Skeletal muscle satellite cell (primary cell): ENCODE measurements at regions not wholly inside any gene's neighbourhood (a gene's known extent, or its start where the extent isn't known, plus 50 kb on each side); places are given as distances from the start of the nearest gene placed in this dataset.
"Not testable (repeated sequence)": the region's sequence is repeated elsewhere in the genome, so short reads cannot be mapped to it uniquely, and the experiment has no call there.

Experiments
- H3K27me3 ChIP-seq: 2 replicates; pipeline ENCODE4 v1.7.0; 2013; ENCODE audit warnings: low read length; ENCODE audit not compliant: control insufficient read depth, insufficient read depth
- H3K36me3 ChIP-seq: 2 replicates; pipeline ENCODE4 v1.7.0; 2013; ENCODE audit warnings: mild to moderate bottlenecking, control low read depth, low read length; ENCODE audit not compliant: insufficient read depth
- H3K4me1 ChIP-seq: 2 replicates; pipeline ENCODE4 v1.7.0; 2013; ENCODE audit warnings: low read length; ENCODE audit not compliant: control insufficient read depth, insufficient read depth
- H3K4me2 ChIP-seq: 2 replicates; pipeline ENCODE4 v1.7.0; 2013; ENCODE audit warnings: mild to moderate bottlenecking, low read length
- H3K4me3 ChIP-seq: 2 replicates; pipeline ENCODE4 v1.7.0; 2013; ENCODE audit warnings: low read length
- H3K9ac ChIP-seq: 2 replicates; pipeline ENCODE4 v1.7.0; 2013; ENCODE audit warnings: mild to moderate bottlenecking, low read depth, low read length, moderate library complexity
- H3K9me3 ChIP-seq: replicated peaks from 2 replicates; pipeline ENCODE4 v1.7.0; 2013; ENCODE audit warnings: mild to moderate bottlenecking, control low read depth, low read length

DNA sequence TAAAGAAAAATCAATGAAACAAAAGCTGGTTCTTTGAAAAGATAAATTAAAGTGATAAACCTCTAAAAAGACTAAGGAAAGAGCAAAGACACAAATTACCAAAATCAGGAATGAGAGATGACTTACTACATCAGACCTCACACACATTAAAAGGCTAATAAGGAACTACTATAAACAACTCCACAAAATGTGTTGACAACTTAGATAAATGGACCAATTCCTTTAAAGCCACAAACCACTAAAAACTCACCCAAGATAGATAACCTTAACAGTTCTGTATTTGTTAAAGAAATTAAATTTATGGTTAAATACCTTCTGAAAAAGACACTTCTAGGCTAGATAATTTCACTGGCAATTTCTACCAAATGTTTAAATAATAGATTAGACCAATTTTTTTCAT lies 170.4 kb downstream of the SMAD6 start:
- H3K9me3 ChIP-seq: no peaks in the 10 kb centered on the region

DNA sequence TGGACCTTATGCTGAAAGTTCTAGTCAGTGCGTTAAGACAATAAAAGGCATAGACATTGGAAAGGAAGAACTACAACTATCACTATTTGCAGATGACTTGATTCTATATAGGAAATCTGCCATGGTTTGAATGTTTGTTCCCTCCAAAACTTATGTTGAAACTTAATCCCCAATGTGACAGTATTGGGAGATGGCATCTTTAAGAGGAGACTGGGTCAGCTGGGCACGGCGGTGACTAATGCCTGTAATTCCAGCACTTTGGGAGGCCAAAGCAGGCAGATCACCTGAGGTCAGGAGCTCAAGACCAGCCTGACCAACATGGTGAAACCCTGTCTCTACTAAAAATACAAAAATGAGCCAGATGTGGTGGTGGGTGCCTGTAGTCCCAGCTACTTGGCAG lies 171.3 kb downstream of the SMAD6 start:
- not testable (repeated sequence) for H3K4me3 ChIP-seq, H3K27me3 ChIP-seq, H3K9me3 ChIP-seq, H3K36me3 ChIP-seq, H3K9ac ChIP-seq, H3K4me2 ChIP-seq, H3K4me1 ChIP-seq

More for the DNA sequence above, 170.4 kb downstream of the SMAD6 start:
- H3K4me3 ChIP-seq: no peak overlapping the region
- no peaks in the 10 kb centered on the region for H3K27me3 ChIP-seq
- H3K4me1 ChIP-seq: no peaks in the 10 kb centered on the region
- H3K36me3 ChIP-seq: no peaks in the 10 kb centered on the region
- H3K9ac ChIP-seq: no peak overlapping the region
- no peak overlapping the region for H3K4me2 ChIP-seq

DNA sequence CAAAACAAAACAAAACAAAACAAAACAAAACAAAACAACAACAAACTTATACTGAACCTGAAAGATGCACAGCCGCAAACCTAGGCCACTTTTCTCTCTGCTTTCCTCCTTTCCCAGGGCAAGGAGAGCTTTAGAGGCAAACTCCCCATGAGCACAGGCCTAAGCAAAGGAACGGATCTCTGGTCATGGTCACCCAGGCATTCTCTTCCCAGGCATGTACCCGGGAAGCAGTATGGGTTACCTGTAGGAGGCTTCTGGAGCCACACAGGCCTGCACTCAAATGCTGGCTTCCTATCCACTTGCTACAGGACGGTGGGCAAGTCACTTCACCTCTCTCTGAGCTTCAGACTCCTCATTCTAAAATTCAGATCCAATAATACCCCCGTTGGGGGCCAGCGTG lies 171.8 kb downstream of the SMAD6 start:
- Histone ChIP-seq H3K4me1 (no peaks in the 10 kb centered on the region), H3K9ac (no peak overlapping the region), H3K4me3 (no peak overlapping the region)

DNA sequence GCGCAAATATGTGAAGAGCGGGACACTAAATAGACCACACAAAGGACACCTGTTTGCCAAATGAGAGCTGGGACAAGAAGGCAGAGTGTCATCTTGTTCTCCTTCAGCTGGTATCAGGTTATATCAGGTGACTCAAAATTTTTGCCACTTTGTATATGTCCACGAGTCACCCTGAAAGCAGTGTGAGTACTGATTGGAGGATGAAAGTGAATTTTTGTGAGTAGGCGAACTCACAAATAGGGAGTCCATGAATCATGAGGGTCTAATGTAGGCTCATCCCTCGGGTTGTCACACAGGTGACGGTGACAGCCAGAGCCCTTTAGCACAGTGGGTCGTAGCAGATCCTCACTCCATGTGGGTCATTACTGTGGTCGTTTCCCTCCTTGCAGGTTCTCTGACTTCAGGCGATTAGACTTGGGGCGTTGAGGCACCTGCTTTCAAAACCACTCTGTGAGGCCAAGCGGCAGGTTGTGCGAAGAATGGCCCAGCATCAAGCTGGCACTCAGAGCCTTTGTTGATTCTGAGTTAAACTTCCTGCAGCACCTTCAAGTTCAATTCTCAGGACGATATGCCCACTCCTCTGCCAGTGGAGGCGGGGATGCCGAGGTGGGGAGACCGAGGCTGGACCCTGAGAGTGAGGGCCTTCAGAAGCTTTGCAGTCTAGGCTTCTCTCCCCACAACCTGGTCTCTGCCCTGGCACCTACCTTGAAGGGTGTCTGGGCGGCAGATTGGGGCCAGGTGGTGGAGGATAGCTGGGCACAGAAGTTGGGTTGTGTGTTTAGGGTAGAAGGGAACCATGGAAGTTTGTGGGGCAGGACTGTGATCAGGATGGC lies 173.8 kb downstream of the SMAD6 start:
- Histone ChIP-seq H3K4me1 (no peaks in the 10 kb centered on the region), H3K9ac (no peak overlapping the region), H3K4me2 (no peak overlapping the region), H3K36me3 (no peaks in the 10 kb centered on the region), H3K9me3 (no peaks in the 10 kb centered on the region), H3K4me3 (no peak overlapping the region), H3K27me3 (no peaks in the 10 kb centered on the region)

More for the DNA sequence above, 171.8 kb downstream of the SMAD6 start:
- H3K9me3 ChIP-seq: no peaks in the 10 kb centered on the region
- no peaks in the 10 kb centered on the region for H3K27me3 ChIP-seq
- no peaks in the 10 kb centered on the region for H3K36me3 ChIP-seq
- H3K4me2 ChIP-seq: no peak overlapping the region

DNA sequence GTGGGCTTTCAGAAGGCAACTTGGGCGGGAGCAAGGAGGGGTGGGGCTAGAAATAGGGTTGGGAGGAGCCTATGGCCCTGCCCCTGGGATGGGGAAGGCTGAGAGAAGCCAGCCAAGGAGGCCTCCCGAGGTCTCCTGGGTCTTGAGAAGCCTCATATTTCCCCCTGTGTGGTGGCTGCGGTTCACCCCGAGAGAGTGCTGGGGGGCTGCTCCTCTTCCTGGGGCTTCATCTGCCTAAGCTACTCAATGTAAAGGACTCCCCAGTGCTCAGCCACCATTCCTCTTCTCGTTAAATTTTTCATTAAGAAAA lies 174.3 kb downstream of the SMAD6 start:
- no peak overlapping the region for H3K9ac ChIP-seq
- peaks cover under 1% of the 10 kb centered on the region for H3K4me1 ChIP-seq
- no peaks in the 10 kb centered on the region for H3K9me3 ChIP-seq
- no peaks in the 10 kb centered on the region for H3K27me3 ChIP-seq
- no peaks in the 10 kb centered on the region for H3K36me3 ChIP-seq
- H3K4me3 ChIP-seq: no peak overlapping the region
- H3K4me2 ChIP-seq: no peak overlapping the region

DNA sequence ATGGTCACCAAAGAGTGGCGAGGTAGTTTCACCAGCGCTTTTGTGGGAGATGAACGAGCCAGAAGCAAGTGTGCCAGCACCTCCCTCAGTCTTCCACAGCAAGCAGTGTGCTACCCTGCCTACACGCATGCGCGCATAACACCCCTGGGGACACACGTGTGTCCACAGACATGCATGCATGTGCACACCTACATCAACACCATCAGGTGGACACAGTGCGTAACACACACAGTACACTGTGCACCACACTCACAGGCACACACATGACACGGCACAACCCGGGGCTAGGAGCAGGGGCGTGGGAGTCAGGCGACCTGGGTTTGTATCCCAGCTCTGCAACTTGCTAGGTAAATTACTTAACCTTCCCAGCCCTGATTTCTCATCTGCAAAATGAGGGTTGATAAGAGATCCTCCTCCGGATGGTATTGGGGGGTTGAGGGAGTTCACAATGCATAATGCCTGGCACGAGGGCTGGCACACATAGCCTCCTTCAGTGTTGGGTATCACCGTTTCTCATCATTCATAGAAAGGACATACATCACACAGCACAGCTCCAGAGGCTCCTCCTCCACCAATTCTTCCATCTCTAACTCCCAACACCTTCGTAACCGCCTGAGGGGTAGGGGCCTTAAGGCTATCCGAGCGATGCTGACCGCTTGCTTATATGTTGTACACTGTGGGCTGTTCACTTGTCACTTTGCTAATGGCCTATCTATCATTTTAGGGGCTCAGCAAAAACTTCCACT lies 174.9 kb downstream of the SMAD6 start:
- no peak overlapping the region for H3K4me2 ChIP-seq
- H3K36me3 ChIP-seq: no peaks in the 10 kb centered on the region
- no peaks in the 10 kb centered on the region for H3K9me3 ChIP-seq
- H3K27me3 ChIP-seq: no peaks in the 10 kb centered on the region
- no peak overlapping the region for H3K4me3 ChIP-seq
- no peak overlapping the region for H3K9ac ChIP-seq
- H3K4me1 ChIP-seq: peaks cover 6% of the 10 kb centered on the region

DNA sequence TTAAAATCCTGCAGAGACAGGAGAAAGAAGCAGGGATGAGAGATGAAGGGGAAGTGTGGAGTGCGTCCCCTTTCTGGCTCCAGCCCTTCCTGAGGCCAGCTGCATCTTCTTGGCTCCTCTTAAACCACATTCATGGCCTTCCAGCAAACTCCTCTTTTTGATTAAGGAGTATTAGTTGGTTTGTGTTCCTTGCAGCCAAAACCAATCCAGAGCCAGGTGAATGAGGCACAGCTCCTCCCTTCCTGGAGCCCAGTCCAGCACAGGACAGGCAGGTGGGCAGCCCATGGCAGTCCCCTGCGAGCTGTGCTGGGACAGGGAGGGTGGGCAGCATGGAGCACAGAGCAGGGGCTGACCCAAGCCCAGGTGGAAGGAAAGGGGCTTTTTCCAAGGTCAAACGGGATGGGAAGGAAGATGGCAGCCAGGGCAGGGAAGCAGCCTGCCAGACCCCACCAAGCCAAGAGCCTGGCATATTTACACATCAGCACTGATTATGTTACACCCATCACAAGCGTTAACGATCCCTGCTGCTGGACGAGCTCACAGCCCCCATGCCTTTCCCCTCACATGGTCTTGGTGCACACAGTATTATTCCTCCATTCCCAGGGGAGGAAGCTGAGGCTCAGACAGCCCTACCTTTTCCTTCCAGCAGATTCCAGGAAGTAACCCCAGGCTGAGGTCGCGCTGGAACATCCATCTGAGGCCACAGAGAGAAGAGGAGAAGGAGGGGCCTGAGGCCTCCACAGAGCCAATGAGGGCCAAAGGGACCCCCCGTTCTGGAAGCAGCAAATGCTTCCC lies 175.6 kb downstream of the SMAD6 start:
- Histone ChIP-seq H3K4me3 (no peak overlapping the region), H3K27me3 (no peaks in the 10 kb centered on the region), H3K9ac (no peak overlapping the region), H3K4me2 (no peak overlapping the region), H3K4me1 (peaks cover 14% of the 10 kb centered on the region), H3K36me3 (no peaks in the 10 kb centered on the region), H3K9me3 (no peaks in the 10 kb centered on the region)

DNA sequence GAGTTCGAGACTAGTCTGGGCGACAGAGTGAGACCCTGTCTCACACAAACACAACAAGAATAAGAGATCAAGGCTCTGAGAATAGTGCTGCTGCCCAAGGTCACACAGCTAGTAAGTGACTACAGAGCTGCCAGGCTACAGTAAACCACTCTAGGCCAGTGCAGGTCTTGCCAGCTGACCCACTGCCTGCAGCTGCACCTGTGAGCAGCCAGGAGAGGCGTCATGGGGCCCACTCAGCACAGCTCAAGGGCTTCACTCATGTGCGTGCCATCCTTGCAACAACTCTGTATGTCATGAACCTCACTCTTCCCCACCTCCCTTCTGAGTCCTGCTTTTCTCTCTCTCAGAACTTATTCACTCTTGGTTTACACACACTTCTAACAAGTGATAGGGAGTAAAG lies 176.7 kb downstream of the SMAD6 start:
- Histone ChIP-seq H3K27me3 (no peaks in the 10 kb centered on the region), H3K4me1 (peaks cover 21% of the 10 kb centered on the region), H3K4me3 (no peak overlapping the region), H3K9ac (no peak overlapping the region), H3K9me3 (no peaks in the 10 kb centered on the region), H3K4me2 (no peak overlapping the region), H3K36me3 (no peaks in the 10 kb centered on the region)

DNA sequence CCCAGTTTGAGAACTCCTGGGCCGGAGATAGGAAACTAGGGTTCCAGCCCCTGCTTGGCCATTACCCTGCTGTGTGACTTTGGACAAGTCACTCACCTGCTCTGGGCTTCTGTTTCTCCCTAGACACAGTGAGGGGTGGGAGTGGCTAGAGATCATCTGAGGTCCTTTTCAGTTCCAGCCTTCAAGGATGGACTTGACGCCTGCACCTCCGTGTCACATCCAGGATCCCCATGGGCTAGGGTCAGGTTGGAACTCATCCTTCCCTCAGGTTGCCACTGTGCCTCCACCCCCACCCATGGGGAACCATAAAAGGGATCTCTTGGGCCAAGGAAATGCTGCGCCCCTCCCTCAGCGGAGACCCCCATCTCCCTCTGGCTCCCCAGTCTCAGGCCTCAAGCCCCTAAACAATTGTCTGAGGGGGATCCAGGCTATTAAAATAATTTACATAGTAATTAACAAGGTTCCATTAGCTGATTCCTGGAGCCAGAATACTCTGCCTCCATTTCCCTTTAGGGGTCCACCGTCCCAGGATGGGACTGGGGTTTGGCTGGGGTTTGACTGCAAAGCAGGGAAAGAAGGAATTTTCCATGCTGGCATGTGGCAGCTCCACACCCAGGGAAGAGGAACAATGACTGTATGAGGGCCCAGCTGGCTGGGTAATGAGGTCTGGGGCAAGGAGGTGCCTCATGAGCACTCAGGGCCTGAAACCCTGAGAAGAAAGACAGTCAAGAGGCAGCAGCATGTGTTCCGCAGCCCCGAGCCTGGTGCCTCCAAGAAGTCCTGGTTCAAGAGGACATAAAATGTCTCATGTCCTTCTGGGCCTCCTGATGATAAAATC lies 177.7 kb downstream of the SMAD6 start:
- no peaks in the 10 kb centered on the region for H3K9me3 ChIP-seq
- H3K4me2 ChIP-seq: no peak overlapping the region
- no peak overlapping the region for H3K9ac ChIP-seq
- H3K4me1 ChIP-seq: peaks cover 31% of the 10 kb centered on the region
- H3K4me3 ChIP-seq: no peak overlapping the region
- H3K27me3 ChIP-seq: no peaks in the 10 kb centered on the region
- no peaks in the 10 kb centered on the region for H3K36me3 ChIP-seq

DNA sequence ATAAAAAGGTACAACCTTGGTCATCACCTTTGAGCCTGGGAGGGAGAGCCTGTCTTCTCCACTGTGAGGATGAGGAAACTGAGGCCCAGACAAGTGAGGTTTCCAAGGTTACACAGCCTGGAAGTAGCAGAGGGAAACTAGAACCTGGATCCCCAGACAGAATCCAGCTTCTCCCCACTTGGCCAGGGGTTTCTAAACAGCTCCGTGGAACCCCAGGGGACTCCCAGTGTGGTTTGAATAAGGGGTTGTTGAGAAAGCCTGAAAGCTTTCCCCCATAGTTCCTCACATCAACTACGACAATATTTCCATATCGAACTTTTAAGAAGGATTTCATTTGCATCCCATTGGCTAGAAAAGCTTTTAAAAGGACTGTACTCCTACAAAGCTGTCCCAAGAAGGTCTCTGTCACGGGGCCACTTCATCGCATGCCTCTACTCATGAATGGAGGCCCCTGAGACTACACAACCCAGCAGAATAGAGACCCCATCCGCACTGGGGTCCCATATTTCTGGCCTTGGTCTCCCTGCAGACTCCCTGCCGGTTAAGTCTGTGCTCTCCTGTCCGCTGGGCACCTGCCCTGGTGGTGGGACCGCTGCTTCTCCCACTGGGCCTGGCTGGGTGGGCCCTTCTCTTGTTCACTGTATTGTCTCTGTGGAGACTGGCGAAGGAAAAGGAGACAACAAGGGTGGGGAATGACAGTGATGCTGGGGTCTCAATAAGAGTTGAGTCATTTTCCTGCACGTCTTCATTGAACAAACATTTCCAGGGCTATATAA lies 178.5 kb downstream of the SMAD6 start:
- Histone ChIP-seq H3K4me2 (no peak overlapping the region), H3K27me3 (no peaks in the 10 kb centered on the region), H3K9me3 (no peaks in the 10 kb centered on the region), H3K4me1 (peaks cover 32% of the 10 kb centered on the region), H3K36me3 (no peaks in the 10 kb centered on the region), H3K9ac (no peak overlapping the region), H3K4me3 (no peak overlapping the region)
